Keratinocyte (primary cell): ENCODE measurements at regions not wholly inside any gene's neighbourhood (a gene's known extent, or its start where the extent isn't known, plus 50 kb on each side); places are given as distances from the start of the nearest gene placed in this dataset.

Experiments
- DNase-seq: peaks from one replicate; pipeline ENCODE4 v3.0.0-alpha.2; 2011; ENCODE audit warnings: low read depth, missing footprints, low spot score
- FAIRE-seq: peaks from 2 replicates; lab custom pipeline; 2011; peaks lifted over from hg19 to GRCh38; lab: Jason Lieb, UNC
- H2AFZ ChIP-seq: 2 replicates; pipeline ENCODE4 v1.6.0; 2012; ENCODE audit warnings: low read length, control low read depth, inconsistent platforms; ENCODE audit not compliant: control insufficient read depth
- H3K27ac ChIP-seq: 2 replicates; pipeline ENCODE4 v1.5.1; 2011; ENCODE audit warnings: low read length; ENCODE audit not compliant: control insufficient read depth, insufficient read depth
- H3K27me3 ChIP-seq: 3 replicates; pipeline ENCODE4 v1.6.0; 2011; ENCODE audit warnings: low read length; ENCODE audit not compliant: control insufficient read depth, insufficient read depth; ENCODE audit errors: extremely low read depth
- H3K36me3 ChIP-seq, 2 experiments: 2 replicates in 1 of 2; 3 replicates in 1 of 2; pipeline ENCODE4 v1.5.1; 2011; ENCODE audit warnings: low read length in 2 of 2, mild to moderate bottlenecking in 1 of 2; ENCODE audit not compliant: control insufficient read depth in 2 of 2, insufficient read depth in 2 of 2; ENCODE audit errors: extremely low read depth in 1 of 2
- H3K4me1 ChIP-seq: 3 replicates; pipeline ENCODE4 v1.5.1; 2011; ENCODE audit warnings: low read length; ENCODE audit not compliant: control insufficient read depth, insufficient read depth; ENCODE audit errors: extremely low read depth
- H3K4me2 ChIP-seq: 3 replicates; pipeline ENCODE4 v1.6.0; 2011; ENCODE audit warnings: low read depth, low read length; ENCODE audit not compliant: control insufficient read depth, insufficient read depth; ENCODE audit errors: extremely low read depth
- H3K4me3 ChIP-seq, 3 experiments: fragments of 200-600 bp in 1 of 3; sonication (generic) in 1 of 3; 2 replicates in 2 of 3; 3 replicates in 1 of 3; pipeline ENCODE4 v1.5.1; 2011 to 2016; ENCODE audit warnings: low read length in 3 of 3, mild to moderate bottlenecking in 3 of 3, control low read depth in 2 of 3, inconsistent platforms in 1 of 3, low read depth in 1 of 3, mixed read lengths in 1 of 3, mixed run types in 1 of 3, moderate library complexity in 1 of 3; ENCODE audit not compliant: control insufficient read depth in 2 of 3, insufficient read depth in 2 of 3; ENCODE audit errors: extremely low read depth in 1 of 3
- H3K79me2 ChIP-seq: 2 replicates; pipeline ENCODE4 v1.6.0; 2012; ENCODE audit warnings: low read length; ENCODE audit not compliant: control insufficient read depth, insufficient read depth
- H3K9ac ChIP-seq: 3 replicates; pipeline ENCODE4 v1.6.0; 2011; ENCODE audit warnings: low read length; ENCODE audit not compliant: control insufficient read depth, insufficient read depth; ENCODE audit errors: extremely low read depth
- H3K9me1 ChIP-seq: 3 replicates; pipeline ENCODE4 v1.6.0; 2011; ENCODE audit warnings: low read length; ENCODE audit not compliant: control insufficient read depth, insufficient read depth; ENCODE audit errors: extremely low read depth
- H3K9me3 ChIP-seq: 2 replicates; pipeline ENCODE4 v1.5.1; 2012; ENCODE audit warnings: low read depth, low read length; ENCODE audit not compliant: control insufficient read depth
- H4K20me1 ChIP-seq: 3 replicates; pipeline ENCODE4 v1.6.0; 2011; ENCODE audit warnings: low read length; ENCODE audit not compliant: control insufficient read depth, insufficient read depth; ENCODE audit errors: extremely low read depth
- EZH2 ChIP-seq: IDR thresholded peaks from one replicate; pipeline ENCODE4 v1.6.1; 2012; ENCODE audit warnings: inconsistent platforms, mild to moderate bottlenecking, low read length, moderate library complexity
- dilution Hi-C: fragments of 300-500 bp; cut with MboI; formaldehyde crosslinking; loops from one replicate; pipeline ENCODE4 v1.7.0; 2020; ENCODE audit warnings: low sequenced_read_pairs; ENCODE audit not compliant: extremely low pct_ligation_motif_present
- TF ChIP-seq, protein P1 (sequence below), 3 experiments: IDR thresholded peaks in 1 of 3; conservative IDR thresholded peaks in 1 of 3; optimal IDR thresholded peaks in 1 of 3; 2 replicates in 2 of 3; 3 replicates in 1 of 3; pipeline versions ENCODE3 to v1.5.1; 2011; ENCODE audit warnings: low read length in 3 of 3, mild to moderate bottlenecking in 3 of 3, moderate library complexity in 2 of 3, control low read depth in 1 of 3, inconsistent platforms in 1 of 3; ENCODE audit not compliant: insufficient read depth in 2 of 3; ENCODE audit errors: extremely low read depth in 1 of 3

DNA sequence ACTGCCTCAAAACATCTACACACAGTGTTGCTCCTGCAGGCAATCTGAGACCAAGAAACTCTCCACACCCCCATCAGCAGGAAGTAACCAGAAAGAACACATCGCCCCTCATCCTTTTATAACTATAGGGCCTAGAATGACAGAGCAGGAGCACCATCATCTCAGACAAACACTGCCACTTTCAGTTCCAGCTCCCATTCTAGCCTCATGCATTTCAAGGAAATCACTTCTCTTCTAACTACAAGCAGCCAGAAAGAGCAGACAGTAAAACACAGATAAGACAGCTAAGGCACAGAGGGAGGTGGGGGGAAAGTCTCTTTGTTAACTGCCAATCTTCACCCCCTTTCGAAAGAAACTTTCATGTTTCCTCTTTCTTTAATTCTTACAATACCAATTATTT, 102.6 kb upstream of the TENT5D start:
- no peak overlapping the region for H3K4me3 ChIP-seq
- no peak for FAIRE-seq
- no peak overlapping the region for H3K4me2 ChIP-seq
- no peaks in the 10 kb centered on the region for H4K20me1 ChIP-seq
- dilution Hi-C loops = no loop called here
- no peak for DNase-seq
- no peaks in the 10 kb centered on the region for H3K9me1 ChIP-seq
- no peak for TF ChIP-seq EZH2
- TF ChIP-seq, protein P1, sequence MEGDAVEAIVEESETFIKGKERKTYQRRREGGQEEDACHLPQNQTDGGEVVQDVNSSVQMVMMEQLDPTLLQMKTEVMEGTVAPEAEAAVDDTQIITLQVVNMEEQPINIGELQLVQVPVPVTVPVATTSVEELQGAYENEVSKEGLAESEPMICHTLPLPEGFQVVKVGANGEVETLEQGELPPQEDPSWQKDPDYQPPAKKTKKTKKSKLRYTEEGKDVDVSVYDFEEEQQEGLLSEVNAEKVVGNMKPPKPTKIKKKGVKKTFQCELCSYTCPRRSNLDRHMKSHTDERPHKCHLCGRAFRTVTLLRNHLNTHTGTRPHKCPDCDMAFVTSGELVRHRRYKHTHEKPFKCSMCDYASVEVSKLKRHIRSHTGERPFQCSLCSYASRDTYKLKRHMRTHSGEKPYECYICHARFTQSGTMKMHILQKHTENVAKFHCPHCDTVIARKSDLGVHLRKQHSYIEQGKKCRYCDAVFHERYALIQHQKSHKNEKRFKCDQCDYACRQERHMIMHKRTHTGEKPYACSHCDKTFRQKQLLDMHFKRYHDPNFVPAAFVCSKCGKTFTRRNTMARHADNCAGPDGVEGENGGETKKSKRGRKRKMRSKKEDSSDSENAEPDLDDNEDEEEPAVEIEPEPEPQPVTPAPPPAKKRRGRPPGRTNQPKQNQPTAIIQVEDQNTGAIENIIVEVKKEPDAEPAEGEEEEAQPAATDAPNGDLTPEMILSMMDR (optimal IDR thresholded peaks at IDR 0.05 in 1 of 3, IDR thresholded peaks at IDR 0.05 in 1 of 3, conservative IDR thresholded peaks at IDR 0.05 in 1 of 3; ENCODE audit: extremely low read depth in 1 of 3, insufficient read depth in 2 of 3, low read length in 3 of 3) = no peak
- no peak overlapping the region for H2AFZ ChIP-seq
- H3K27me3 ChIP-seq = no peaks in the 10 kb centered on the region
- H3K4me1 ChIP-seq = no peaks in the 10 kb centered on the region
- H3K9me3 ChIP-seq = no peaks in the 10 kb centered on the region
- no peaks in the 10 kb centered on the region for H3K36me3 ChIP-seq
- no peak overlapping the region for H3K27ac ChIP-seq
- H3K79me2 ChIP-seq = no peaks in the 10 kb centered on the region
- no peak overlapping the region for H3K9ac ChIP-seq

- Histone ChIP-seq H3K9ac (no peak overlapping the region), H3K79me2 (no peaks in the 10 kb centered on the region), H3K4me2 (no peak overlapping the region), H2AFZ (no peak overlapping the region), H3K4me3 (no peak overlapping the region), H4K20me1 (no peaks in the 10 kb centered on the region), H3K27me3 (no peaks in the 10 kb centered on the region), H3K9me3 (no peaks in the 10 kb centered on the region), H3K36me3 (no peaks in the 10 kb centered on the region), H3K27ac (no peak overlapping the region), H3K9me1 (no peaks in the 10 kb centered on the region), H3K4me1 (no peaks in the 10 kb centered on the region)
- no peak for DNase-seq
- dilution Hi-C loops = no loop called here
- no peak for FAIRE-seq
- no peak for TF ChIP-seq EZH2
- TF ChIP-seq, protein P1 (optimal IDR thresholded peaks at IDR 0.05 in 1 of 3, IDR thresholded peaks at IDR 0.05 in 1 of 3, conservative IDR thresholded peaks at IDR 0.05 in 1 of 3; ENCODE audit: extremely low read depth in 1 of 3, insufficient read depth in 2 of 3, low read length in 3 of 3) = no peak
Measured at GRCh38 chrX:80331285-80331684, 89.0 kb upstream of the TENT5D start.
